BJ (cell line): ENCODE measurements at regions not wholly inside any gene's neighbourhood (a gene's known extent, or its start where the extent isn't known, plus 50 kb on each side); places are given as distances from the start of the nearest gene placed in this dataset.

Source experiments
- CTCF ChIA-PET: fragments of 350-600 bp; formaldehyde crosslinking; extraction: SDS; loops from one replicate; lab custom pipeline; 2021; ENCODE audit warnings: antibody characterized with exemption, inconsistent platforms; lab: Yijun Ruan, JAX
- POLR2A ChIA-PET: fragments of 300-600 bp; sonication (Branson Sonifier 250); formaldehyde crosslinking; extraction: SDS; loops from one replicate; lab custom pipeline; 2021; ENCODE audit warnings: antibody characterized with exemption; lab: Charles Lee
- DNase-seq: peaks from one replicate; pipeline ENCODE4 v3.0.0-alpha.2; 2011; ENCODE audit warnings: low read depth
- H3K27me3 ChIP-seq: 2 replicates; pipeline ENCODE4 v1.6.0; 2011; ENCODE audit warnings: low read length; ENCODE audit not compliant: control insufficient read depth, insufficient read depth
- H3K36me3 ChIP-seq: 2 replicates; pipeline ENCODE4 v1.5.1; 2011; ENCODE audit warnings: low read length; ENCODE audit not compliant: control insufficient read depth, insufficient read depth
- H3K4me3 ChIP-seq: 2 replicates; pipeline ENCODE4 v1.5.1; 2011; ENCODE audit warnings: low read depth, mild to moderate bottlenecking, control low read depth, low read length
- TF ChIP-seq, protein P1 (sequence below): IDR thresholded peaks from 2 replicates; pipeline ENCODE4 v1.5.1; 2011; ENCODE audit warnings: low read depth, mild to moderate bottlenecking, control low read depth, inconsistent platforms, low read length, moderate library complexity; ENCODE audit not compliant: insufficient read depth

DNA sequence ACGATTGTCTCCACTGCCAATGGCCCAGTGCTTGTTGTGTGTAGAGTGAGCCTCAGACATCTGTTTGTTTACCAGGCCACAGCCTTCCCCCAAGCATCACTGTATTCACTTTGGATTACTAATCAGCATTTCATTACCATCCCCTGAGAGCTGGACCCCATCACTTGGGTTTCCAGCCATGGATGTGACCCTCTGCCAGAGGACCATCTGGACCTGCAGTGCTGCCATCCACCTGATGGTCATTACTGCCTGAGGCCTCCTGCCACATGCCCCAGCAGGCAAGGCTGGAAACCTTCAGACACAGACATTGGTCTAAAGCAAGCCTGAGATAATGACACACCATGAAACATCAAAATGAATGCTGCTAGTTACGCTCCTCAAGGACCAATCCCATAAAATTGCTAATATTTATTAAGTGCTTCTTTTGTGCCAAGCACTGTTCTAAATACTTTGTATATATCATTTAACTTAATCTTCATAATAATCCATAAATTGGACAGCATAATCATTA, 2096.3 kb upstream of the CELF4 start:
- POLR2A ChIA-PET = no interaction called here
- CTCF ChIA-PET = no interaction called here
- H3K36me3 ChIP-seq = no peaks in the 10 kb centered on the region
- DNase-seq = no peak
- no peak overlapping the region for H3K4me3 ChIP-seq
- TF ChIP-seq, protein P1, sequence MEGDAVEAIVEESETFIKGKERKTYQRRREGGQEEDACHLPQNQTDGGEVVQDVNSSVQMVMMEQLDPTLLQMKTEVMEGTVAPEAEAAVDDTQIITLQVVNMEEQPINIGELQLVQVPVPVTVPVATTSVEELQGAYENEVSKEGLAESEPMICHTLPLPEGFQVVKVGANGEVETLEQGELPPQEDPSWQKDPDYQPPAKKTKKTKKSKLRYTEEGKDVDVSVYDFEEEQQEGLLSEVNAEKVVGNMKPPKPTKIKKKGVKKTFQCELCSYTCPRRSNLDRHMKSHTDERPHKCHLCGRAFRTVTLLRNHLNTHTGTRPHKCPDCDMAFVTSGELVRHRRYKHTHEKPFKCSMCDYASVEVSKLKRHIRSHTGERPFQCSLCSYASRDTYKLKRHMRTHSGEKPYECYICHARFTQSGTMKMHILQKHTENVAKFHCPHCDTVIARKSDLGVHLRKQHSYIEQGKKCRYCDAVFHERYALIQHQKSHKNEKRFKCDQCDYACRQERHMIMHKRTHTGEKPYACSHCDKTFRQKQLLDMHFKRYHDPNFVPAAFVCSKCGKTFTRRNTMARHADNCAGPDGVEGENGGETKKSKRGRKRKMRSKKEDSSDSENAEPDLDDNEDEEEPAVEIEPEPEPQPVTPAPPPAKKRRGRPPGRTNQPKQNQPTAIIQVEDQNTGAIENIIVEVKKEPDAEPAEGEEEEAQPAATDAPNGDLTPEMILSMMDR = no peak
- H3K27me3 ChIP-seq = no peaks in the 10 kb centered on the region

DNA sequence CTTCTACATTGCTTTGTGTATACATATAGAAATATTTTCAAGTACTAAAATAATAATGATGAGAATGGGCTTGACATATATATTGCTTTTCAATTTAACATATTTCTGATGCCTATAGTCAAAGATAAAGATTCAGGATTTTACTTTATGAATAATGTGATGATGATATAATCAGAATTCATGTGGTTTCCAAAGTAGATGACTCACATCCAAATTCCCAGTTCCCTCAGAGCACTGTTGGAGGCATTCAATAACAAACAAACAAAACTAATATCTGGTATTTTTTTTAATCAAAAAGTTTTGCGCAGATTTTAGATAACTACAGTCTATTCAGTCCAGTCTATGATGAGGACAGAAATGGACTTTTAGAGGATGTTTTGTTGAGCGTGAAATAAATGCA, 2094.5 kb upstream of the CELF4 start:
- Histone ChIP-seq H3K4me3 (no peak overlapping the region), H3K27me3 (no peaks in the 10 kb centered on the region), H3K36me3 (no peaks in the 10 kb centered on the region)
- POLR2A ChIA-PET = no interaction called here
- TF ChIP-seq, protein P1 = no peak
- CTCF ChIA-PET = no interaction called here
- no peak for DNase-seq

DNA sequence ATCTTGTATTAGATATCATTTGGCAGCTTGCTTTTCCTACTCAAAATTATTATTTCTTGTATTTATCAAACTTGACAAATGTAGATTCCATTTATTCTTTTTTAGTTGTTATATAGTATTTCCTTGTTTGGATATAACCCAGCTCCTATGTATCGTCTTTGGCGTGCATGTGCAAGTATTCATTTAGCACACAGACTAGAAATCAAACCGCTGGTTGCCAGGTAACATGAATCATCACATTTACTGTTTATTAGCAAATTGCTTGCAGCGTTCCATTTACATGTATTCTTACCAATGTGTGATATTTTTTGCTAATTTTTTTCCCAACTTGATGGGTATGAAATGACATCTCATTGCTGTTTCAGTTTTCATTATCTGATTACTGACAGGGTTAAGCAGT, 2089.7 kb upstream of the CELF4 start:
- H3K27me3 ChIP-seq = no peaks in the 10 kb centered on the region
- POLR2A ChIA-PET = no interaction called here
- H3K4me3 ChIP-seq = no peak overlapping the region
- CTCF ChIA-PET = interaction anchor here (0.8 kb wide), 1 partner anchor 1139 kb away, joined by 3 read pairs; no protein-coding TSS in a partner anchor
- no peaks in the 10 kb centered on the region for H3K36me3 ChIP-seq
- TF ChIP-seq, protein P1 = no peak
- no peak for DNase-seq

DNA sequence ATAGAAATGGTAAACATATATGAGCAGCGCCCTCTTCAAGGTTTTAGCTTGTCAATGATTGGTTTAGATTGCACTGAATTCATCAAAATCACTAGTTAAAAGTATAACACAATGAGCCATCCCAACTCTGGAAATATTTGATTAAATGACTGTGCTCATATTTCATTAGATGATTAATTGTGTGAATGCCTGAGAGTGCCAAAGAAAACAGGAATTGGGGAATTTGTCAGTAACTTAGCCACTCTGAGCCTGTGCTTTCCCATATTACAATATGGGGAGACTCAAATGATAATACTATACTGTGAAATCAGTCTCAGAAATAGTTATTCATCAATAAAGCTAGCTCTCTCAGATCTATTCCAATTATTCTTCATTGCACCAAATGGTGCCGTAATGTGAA, 2087.6 kb upstream of the CELF4 start:
- POLR2A ChIA-PET = no interaction called here
- no peaks in the 10 kb centered on the region for H3K27me3 ChIP-seq
- TF ChIP-seq, protein P1 = no peak
- DNase-seq = no peak
- no peak overlapping the region for H3K4me3 ChIP-seq
- CTCF ChIA-PET = no interaction called here
- H3K36me3 ChIP-seq = no peaks in the 10 kb centered on the region

DNA sequence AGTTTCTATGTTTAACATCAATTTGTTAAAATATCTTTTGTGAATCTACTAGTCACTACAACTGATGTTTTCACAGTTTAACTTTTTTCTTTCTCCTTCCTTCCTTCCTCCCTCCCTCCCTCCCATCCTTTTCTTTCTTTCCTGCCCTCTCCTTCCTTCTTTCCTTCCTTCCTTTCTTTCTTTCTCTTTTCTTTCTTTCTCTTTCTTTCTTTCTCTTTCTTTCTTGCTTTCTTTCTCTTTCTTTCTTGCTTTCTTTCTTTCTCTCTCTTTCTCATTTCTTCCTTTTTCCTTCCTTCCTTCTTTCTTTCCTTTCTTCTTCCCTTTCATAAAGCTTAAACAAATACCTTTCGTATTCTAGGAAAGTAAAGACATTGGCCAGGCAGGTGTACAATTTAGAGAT, 2083.0 kb upstream of the CELF4 start:
- TF ChIP-seq, protein P1 = no peak
- DNase-seq = no peak
- no peaks in the 10 kb centered on the region for H3K36me3 ChIP-seq
- no peak overlapping the region for H3K4me3 ChIP-seq
- ChIA-PET CTCF (interaction anchor here (0.8 kb wide), 1 partner anchor 13 kb away, joined by 3 read pairs; no protein-coding TSS in a partner anchor), POLR2A (interaction anchor here (0.8 kb wide), 1 partner anchor 24 kb away, joined by 5 read pairs; no protein-coding TSS in a partner anchor)
- H3K27me3 ChIP-seq = no peaks in the 10 kb centered on the region
